ENCODE measurements at regions not wholly inside any gene's neighbourhood (a gene's known extent, or its start where the extent isn't known, plus 50 kb on each side); places are given as distances from the start of the nearest gene placed in this dataset.
"Not testable (repeated sequence)": the region's sequence is repeated elsewhere in the genome, so short reads cannot be mapped to it uniquely, and the experiment has no call there.

- Histone ChIP-seq H3K9me3 (peaks cover 0 to 4% (median 0%) of the 10 kb centered on the region in 8 donors), H3K4me3 (no peak overlapping the region), H3K27me3 (replicated peaks in 1 of 7) (no peaks in the 10 kb centered on the region), H3K27ac (no peak overlapping the region), H3K36me3 (no peaks in the 10 kb centered on the region), H3K4me1 (no peaks in the 10 kb centered on the region)
- peak; percentile 63 for DNase-seq
- no peak for TF ChIP-seq POLR2AphosphoS5 (IDR thresholded peaks at IDR 0.05)
- no peak for TF ChIP-seq CTCF (IDR thresholded peaks at IDR 0.05 in 8 of 11, conservative IDR thresholded peaks at IDR 0.05 in 3 of 11)
- intact Hi-C loops (cut with DNase I; ENCODE audit: low total_unique reads) = no loop called here
- 88 to 94% (median 92%) methylated on average over 13 to 41 of the region's 41 CpGs for WGBS, 5 donors
Measured at GRCh38 chr12:33052141-33053051, 155.8 kb upstream of the PKP2 start.

DNA sequence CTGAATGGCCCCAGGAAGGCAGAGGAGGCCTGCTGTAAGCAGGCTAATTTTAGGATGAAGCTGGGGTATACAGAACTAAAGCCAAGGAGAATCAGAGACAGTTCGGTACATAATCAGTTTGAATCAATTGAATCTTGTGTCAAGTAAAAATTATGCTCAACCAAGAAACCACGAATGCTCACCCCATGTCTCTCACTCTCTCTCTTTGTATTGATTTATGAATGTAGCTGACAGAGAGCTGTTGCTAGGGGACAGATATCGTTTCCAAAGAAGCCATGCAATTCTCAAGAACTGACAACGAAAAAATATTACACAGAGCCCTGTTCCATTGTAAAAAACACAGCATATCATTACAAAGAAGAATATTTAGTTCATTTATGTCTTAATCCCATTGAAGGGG is 151.1 kb upstream of the PKP2 start:
- no peak for TF ChIP-seq POLR2A (IDR thresholded peaks at IDR 0.05)
- TF ChIP-seq POLR2AphosphoS5 (IDR thresholded peaks at IDR 0.05) = no peak
- no peak for TF ChIP-seq CTCF (IDR thresholded peaks at IDR 0.05 in 8 of 11, conservative IDR thresholded peaks at IDR 0.05 in 3 of 11)
- Histone ChIP-seq H3K4me1 (no peaks in the 10 kb centered on the region), H3K27ac (no peak overlapping the region), H3K9me3 (peaks cover 0 to 4% (median 0%) of the 10 kb centered on the region in 8 donors), H3K4me3 (no peak overlapping the region), H3K27me3 (replicated peaks in 1 of 7) (no peaks in the 10 kb centered on the region), H3K36me3 (no peaks in the 10 kb centered on the region)
- intact Hi-C loops (cut with DNase I; ENCODE audit: low total_unique reads) = no loop called here
- 57 to 74% (median 69%) methylated on average over 4 of the region's 4 CpGs for WGBS, 5 donors
- DNase-seq = no peak

DNA sequence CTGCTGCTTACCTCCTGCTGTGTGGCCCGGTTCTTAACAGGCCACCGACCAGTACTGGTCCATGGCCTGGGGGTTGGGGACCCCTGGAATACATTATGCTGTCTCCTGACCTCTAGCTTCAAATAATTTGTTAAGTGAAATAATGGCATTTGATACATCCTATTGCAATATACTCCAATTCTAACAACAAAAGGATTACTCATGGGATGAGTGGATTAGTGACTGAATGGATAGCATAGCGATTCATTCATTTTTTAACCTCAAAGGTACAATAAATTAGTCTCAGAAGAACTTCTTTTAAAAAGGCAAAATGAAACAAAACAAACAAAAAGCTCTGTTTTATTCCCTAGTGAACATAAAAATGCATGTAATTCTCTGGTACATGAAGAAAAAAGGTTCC is 147.9 kb upstream of the PKP2 start:
- no peak for TF ChIP-seq POLR2A (IDR thresholded peaks at IDR 0.05)
- no peak for TF ChIP-seq CTCF (IDR thresholded peaks at IDR 0.05 in 8 of 11, conservative IDR thresholded peaks at IDR 0.05 in 3 of 11)
- TF ChIP-seq POLR2AphosphoS5 (IDR thresholded peaks at IDR 0.05) = no peak
- no peak overlapping the region for H3K27ac ChIP-seq
- H3K27me3 ChIP-seq (replicated peaks in 1 of 7) = no peaks in the 10 kb centered on the region
- WGBS, 5 donors = 28 to 48% (median 40%) methylated on average over 3 of the region's 3 CpGs
- H3K4me1 ChIP-seq = no peaks in the 10 kb centered on the region
- no peak for DNase-seq
- intact Hi-C loops (cut with DNase I; ENCODE audit: low total_unique reads) = no loop called here
- peaks cover 0 to 18% (median 11%) of the 10 kb centered on the region in 8 donors for H3K9me3 ChIP-seq
- no peak overlapping the region for H3K4me3 ChIP-seq
- no peaks in the 10 kb centered on the region for H3K36me3 ChIP-seq

GRCh38 chr12:33041562-33041961 is 145.0 kb upstream of the PKP2 start:
- TF ChIP-seq POLR2AphosphoS5 (IDR thresholded peaks at IDR 0.05) = no peak
- no peak for TF ChIP-seq POLR2A (IDR thresholded peaks at IDR 0.05)
- TF ChIP-seq CTCF (IDR thresholded peaks at IDR 0.05 in 8 of 11, conservative IDR thresholded peaks at IDR 0.05 in 3 of 11) = no peak

DNA sequence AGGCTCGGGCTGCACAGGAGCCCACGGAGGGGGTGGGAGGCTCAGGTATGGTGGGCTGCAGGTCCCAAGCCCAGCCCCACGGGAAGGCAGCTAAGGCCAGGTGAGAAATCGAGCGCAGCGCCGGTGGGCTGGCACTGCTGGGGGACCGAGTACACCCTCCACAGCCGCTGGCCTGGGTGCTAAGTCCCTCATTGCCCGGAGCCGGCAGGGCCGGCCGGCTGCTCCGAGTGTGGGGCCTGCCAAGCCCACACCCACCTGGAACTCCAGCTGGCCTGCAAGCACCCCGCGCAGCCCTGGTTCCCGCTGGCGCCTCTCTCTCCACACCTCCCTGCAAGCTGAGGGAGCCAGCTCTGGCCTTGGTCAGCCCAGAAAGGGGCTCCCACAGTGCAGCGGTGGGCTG is 137.4 kb upstream of the PKP2 start:
- H3K4me1 ChIP-seq; intact Hi-C loops (cut with DNase I; ENCODE audit: low total_unique reads); H3K36me3 ChIP-seq; H3K27ac ChIP-seq; H3K27me3 ChIP-seq (replicated peaks in 1 of 7); DNase-seq; H3K4me3 ChIP-seq: not testable (repeated sequence)
- 92 to 97% (median 96%) methylated on average over 8 to 19 of the region's 19 CpGs for WGBS, 5 donors
- peaks cover 0 to 51% (median 21%) of the 10 kb centered on the region in 8 donors for H3K9me3 ChIP-seq

More at GRCh38 chr12:33041562-33041961, 145.0 kb upstream of the PKP2 start:
- H3K4me1 ChIP-seq = no peaks in the 10 kb centered on the region
- no peak overlapping the region for H3K4me3 ChIP-seq
- H3K27ac ChIP-seq = no peak overlapping the region
- no peaks in the 10 kb centered on the region for H3K36me3 ChIP-seq
- DNase-seq = no peak
- H3K27me3 ChIP-seq (replicated peaks in 1 of 7) = no peaks in the 10 kb centered on the region
- intact Hi-C loops (cut with DNase I; ENCODE audit: low total_unique reads) = no loop called here
- 84 to 89% (median 87%) methylated on average over 3 of the region's 3 CpGs for WGBS, 5 donors
- peaks cover 0 to 22% (median 12%) of the 10 kb centered on the region in 8 donors for H3K9me3 ChIP-seq

Data from spleen (tissue), 11 donors.